Ovary (tissue), 7 donors: ENCODE measurements at regions not wholly inside any gene's neighbourhood (a gene's known extent, or its start where the extent isn't known, plus 50 kb on each side); places are given as distances from the start of the nearest gene placed in this dataset.

ENCODE experiments used
- DNase-seq, 5 donors: peaks; one replicate each; pipeline ENCODE4 v3.0.0-alpha.2; 2019 to 2020
- H3K27ac ChIP-seq, 2 donors: fragments of 200-600 bp; one replicate each; pipeline versions ENCODE4 v1.5.1 to v1.8.0; 2019 to 2022
- H3K27me3 ChIP-seq: fragments of 200-600 bp; one replicate; pipeline ENCODE4 v1.8.0; 2022
- H3K36me3 ChIP-seq: fragments of 200-600 bp; sonication (generic); one replicate; pipeline ENCODE4 v1.5.1; 2019
- H3K4me1 ChIP-seq: one replicate; pipeline ENCODE4 v1.8.1; 2013; ENCODE audit warnings: mild to moderate bottlenecking, moderate library complexity; ENCODE audit not compliant: insufficient read depth
- H3K4me3 ChIP-seq: fragments of 200-600 bp; sonication (generic); one replicate; pipeline ENCODE4 v1.5.1; 2017
- H3K9me3 ChIP-seq, 2 donors: fragments of 200-600 bp in 1 of 2; sonication (generic) in 1 of 2; one replicate each; pipeline versions ENCODE4 v1.5.1 to v1.8.1; 2013 to 2019; ENCODE audit warnings: mild to moderate bottlenecking in 1 of 2, moderate library complexity in 1 of 2
- EP300 ChIP-seq: sonication (generic); formaldehyde crosslinking; IDR thresholded peaks from one replicate; pipeline ENCODE4 v1.6.1; 2017; ENCODE audit warnings: antibody characterized with exemption
- POLR2A ChIP-seq: fragments of 450-650 bp; IDR thresholded peaks from one replicate; pipeline ENCODE4 v1.6.1; 2017; ENCODE audit warnings: antibody characterized with exemption, mild to moderate bottlenecking, moderate library complexity
- WGBS, 3 donors: extraction: QIAGEN DNeasy Blood & Tissue Kit in 1 of 3; methylation state at CpG; one replicate each; pipeline versions ENCODE4 v1.1.5 to v1.1.7; 2013 to 2017; 5-methylcytosine and 5-hydroxymethylcytosine counted together
- intact Hi-C, 4 donors: fragments of 100-400 bp; cut with DNase I; formaldehyde crosslinking; loops; one replicate each; pipeline versions ENCODE4 v1.11.0 to v1.15.1; 2022 to 2023
- TF ChIP-seq, protein P1 (sequence below), 3 donors: fragments of 450-650 bp in 2 of 3; fragments of 200-600 bp in 1 of 3; IDR thresholded peaks; one replicate each; pipeline versions ENCODE4 v1.5.1 to v1.8.0; 2016 to 2022; ENCODE audit warnings: antibody characterized with exemption in 3 of 3, mild to moderate bottlenecking in 1 of 3
- donor health status: DM: no; HTN: no; CAD: no; lungs with moderate emphysema.
- donor health status: DM: no; HTN: no; CAD: no.
- donor health status: Bipolar disorder and iron deficiency.
- donor health status: DM: no; HTN: no; CAD: no.
- donor health status: DM: yes; HTN: yes; CAD: no.

DNA sequence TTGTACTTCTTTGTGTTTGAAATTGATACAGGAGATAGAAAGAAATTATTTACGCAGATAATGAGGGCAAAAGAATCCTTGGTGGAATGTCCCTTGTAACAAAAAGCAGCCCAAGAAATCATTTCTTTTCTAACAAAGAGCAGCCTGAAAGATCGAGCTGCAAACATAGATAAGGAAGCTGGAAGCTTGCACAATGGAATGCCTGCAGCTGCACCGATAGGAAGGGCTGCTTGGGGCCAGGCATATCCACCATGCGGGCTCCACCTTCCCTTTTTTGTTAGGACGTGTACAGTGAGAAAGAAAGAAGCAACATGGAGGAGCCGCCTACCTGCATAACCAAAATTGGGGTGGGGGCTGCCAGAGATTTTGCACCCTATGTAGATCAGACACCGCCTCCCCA, 568.7 kb downstream of the METTL4 start:
- H3K27me3 ChIP-seq, result no peaks in the 10 kb centered on the region
- no peaks in the 10 kb centered on the region for H3K4me1 ChIP-seq
- no peaks in the 10 kb centered on the region for H3K36me3 ChIP-seq
- H3K9me3 ChIP-seq, result no peaks in the 10 kb centered on the region
- 32 to 53% (median 34%) methylated on average over 7 of the region's 7 CpGs for WGBS, 3 donors
- H3K27ac ChIP-seq, result no peak overlapping the region
- TF ChIP-seq, protein P1, sequence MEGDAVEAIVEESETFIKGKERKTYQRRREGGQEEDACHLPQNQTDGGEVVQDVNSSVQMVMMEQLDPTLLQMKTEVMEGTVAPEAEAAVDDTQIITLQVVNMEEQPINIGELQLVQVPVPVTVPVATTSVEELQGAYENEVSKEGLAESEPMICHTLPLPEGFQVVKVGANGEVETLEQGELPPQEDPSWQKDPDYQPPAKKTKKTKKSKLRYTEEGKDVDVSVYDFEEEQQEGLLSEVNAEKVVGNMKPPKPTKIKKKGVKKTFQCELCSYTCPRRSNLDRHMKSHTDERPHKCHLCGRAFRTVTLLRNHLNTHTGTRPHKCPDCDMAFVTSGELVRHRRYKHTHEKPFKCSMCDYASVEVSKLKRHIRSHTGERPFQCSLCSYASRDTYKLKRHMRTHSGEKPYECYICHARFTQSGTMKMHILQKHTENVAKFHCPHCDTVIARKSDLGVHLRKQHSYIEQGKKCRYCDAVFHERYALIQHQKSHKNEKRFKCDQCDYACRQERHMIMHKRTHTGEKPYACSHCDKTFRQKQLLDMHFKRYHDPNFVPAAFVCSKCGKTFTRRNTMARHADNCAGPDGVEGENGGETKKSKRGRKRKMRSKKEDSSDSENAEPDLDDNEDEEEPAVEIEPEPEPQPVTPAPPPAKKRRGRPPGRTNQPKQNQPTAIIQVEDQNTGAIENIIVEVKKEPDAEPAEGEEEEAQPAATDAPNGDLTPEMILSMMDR (IDR thresholded peaks at IDR 0.05), result no peak
- TF ChIP-seq EP300 (no peak), POLR2A (no peak)
- no peak overlapping the region for H3K4me3 ChIP-seq
- intact Hi-C loops, result no loop called here
- no peak for DNase-seq

DNA sequence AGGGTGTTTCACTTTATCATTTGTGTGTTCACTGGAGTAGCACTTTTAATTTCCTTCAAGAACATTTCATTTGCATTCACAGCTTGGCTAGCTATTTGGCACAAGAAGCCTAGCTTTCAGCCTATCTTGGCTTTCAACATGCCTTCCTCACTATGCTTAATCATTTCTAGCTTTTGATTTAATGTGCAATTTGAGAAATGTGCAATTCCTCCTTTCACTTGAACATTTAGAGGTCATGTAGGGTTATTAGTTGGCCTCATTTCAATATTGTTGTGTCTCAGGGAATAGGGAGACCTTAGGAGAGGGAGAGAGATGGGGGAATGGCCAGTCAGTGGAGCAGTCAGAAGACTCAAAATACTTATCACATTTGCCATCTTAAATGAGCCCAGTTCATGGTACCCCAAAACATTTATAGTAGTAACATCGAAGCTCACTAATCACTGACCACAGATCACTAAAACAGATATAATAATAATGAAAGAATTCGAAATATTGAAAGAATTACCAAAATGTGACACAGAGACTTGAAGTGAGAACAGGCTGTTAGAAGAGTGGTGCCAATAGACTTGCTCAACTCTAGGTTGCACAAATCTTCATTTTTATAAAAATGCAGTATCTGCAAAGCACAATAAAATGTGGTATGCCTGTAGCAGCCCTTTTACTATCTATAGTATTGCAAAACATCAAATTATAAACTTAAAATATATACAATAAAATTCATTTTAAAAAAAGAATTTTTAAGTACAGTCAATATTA, 561.2 kb downstream of the METTL4 start:
- TF ChIP-seq EP300 (no peak), POLR2A (no peak)
- TF ChIP-seq, protein P1 (IDR thresholded peaks at IDR 0.05), result no peak
- Histone ChIP-seq H3K4me1 (no peaks in the 10 kb centered on the region), H3K36me3 (no peaks in the 10 kb centered on the region), H3K27me3 (no peaks in the 10 kb centered on the region), H3K4me3 (no peak overlapping the region), H3K27ac (no peak overlapping the region), H3K9me3 (no peaks in the 10 kb centered on the region)
- 66 to 74% (median 68%) methylated on average over 2 of the region's 2 CpGs for WGBS, 3 donors
- no peak for DNase-seq
- intact Hi-C loops, result no loop called here

DNA sequence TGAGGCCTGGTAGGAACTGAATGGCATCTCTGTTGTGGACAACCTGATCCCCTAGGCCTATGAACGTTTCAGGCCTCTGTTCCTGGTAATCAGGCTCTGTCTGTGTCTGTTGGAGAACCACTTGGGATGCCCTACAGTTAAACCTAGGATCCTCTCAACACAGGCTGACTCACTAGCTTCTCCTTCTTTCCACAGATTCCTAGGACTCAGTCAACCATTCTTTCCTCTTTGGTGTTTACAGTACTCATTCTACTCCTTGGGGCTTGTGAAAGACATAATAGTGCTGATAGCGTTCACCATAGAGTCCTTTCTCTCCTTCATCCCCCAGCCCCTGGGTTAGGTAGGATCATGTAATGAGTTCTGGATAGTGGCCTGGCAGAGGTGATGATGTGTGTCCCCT, 544.3 kb downstream of the METTL4 start:
- DNase-seq, result no peak
- Histone ChIP-seq H3K4me3 (no peak overlapping the region), H3K27ac (no peak overlapping the region), H3K4me1 (no peaks in the 10 kb centered on the region), H3K36me3 (no peaks in the 10 kb centered on the region), H3K27me3 (no peaks in the 10 kb centered on the region), H3K9me3 (no peaks in the 10 kb centered on the region)
- TF ChIP-seq, protein P1 (IDR thresholded peaks at IDR 0.05), result no peak
- TF ChIP-seq EP300, result no peak
- TF ChIP-seq POLR2A, result no peak
- intact Hi-C loops, result no loop called here
- WGBS, 3 donors, result 56 to 58% (median 57%) methylated on average over 2 of the region's 2 CpGs

DNA sequence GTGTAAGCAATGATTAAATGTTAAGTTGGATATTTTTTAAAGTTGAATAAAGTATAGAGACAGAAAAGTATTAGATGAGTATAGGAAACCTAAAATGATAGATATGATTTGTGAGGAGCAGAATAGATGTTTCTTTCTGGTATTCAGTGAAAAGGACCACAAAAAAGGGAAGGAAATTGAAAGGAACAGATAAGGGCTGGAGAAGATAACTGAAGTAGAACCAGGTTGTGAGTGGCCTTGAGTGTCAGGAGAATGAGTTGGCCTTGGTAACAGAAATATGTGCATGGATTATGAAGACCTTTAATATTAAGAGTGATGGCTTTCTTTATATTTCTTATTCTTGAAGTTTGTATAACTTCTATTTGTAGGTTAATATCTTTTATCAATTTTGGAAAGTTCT, 543.5 kb downstream of the METTL4 start:
- H3K4me1 ChIP-seq, result no peaks in the 10 kb centered on the region
- DNase-seq, result no peak
- H3K4me3 ChIP-seq, result no peak overlapping the region
- no peaks in the 10 kb centered on the region for H3K9me3 ChIP-seq
- TF ChIP-seq, protein P1 (IDR thresholded peaks at IDR 0.05), result no peak
- TF ChIP-seq POLR2A, result no peak
- TF ChIP-seq EP300, result no peak
- intact Hi-C loops, result no loop called here
- no peak overlapping the region for H3K27ac ChIP-seq
- H3K27me3 ChIP-seq, result no peaks in the 10 kb centered on the region
- H3K36me3 ChIP-seq, result no peaks in the 10 kb centered on the region
